HG03378 (cell line): ENCODE measurements at regions not wholly inside any gene's neighbourhood (a gene's known extent, or its start where the extent isn't known, plus 50 kb on each side); places are given as distances from the start of the nearest gene placed in this dataset.
A peak's percentile ranks its signal among the peaks of the same experiment; 100 is the strongest.

ENCODE experiments used
- ATAC-seq: cut with Tn5 transposase; IDR thresholded peaks from one replicate; pipeline ENCODE4 v1.9.1; 2021; ENCODE audit warnings: mild to moderate bottlenecking, moderate library complexity; ENCODE audit not compliant: unreplicated experiment

- no peak for ATAC-seq
Observed at GRCh38 chr1:84759756-84760155, 69.5 kb upstream of the SSX2IP start.

DNA sequence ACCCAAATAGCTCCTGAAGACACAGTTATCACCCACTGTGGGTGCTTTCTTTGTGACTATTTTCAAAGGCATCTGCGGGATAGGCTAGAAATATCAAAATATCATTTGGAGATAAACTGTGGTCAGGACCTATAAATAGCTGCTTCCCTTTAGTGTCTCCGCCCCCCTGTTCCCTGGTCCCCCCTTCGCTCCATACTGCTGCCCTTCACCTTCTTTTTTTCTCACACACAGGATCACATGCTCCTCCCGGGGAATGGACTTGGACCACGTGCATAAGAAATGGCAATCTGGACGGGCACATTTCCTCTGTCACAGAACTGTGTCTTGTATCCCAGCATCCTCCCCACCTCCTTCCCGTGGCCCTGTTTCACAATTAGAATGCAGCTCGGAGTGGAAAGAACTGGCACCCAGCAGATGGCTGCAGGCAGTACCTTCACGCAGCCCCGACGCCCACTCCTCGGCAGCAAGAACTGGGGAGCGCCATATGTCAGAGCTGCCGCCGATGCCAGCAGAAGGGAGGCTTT is 68.8 kb upstream of the SSX2IP start:
- ATAC-seq = no peak

DNA sequence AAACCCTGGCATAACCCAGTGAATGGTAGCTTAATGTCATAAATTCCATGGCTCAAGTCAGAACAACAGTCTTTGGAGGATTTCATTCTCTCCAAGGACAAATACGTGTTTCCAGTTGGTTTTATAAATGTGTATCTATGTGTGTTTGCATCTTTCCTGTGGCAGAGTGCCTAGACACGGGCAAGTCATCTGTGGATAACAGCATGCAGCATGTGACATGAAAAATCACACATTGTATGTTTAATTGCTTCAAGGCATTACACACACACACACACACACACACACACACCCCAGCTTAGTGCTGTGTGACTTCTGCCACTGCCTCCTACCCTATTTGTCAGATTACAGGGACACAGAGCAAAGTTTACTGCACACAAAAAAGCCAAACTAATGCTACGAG is 68.2 kb upstream of the SSX2IP start:
- no peak for ATAC-seq

- ATAC-seq = no peak
Observed at GRCh38 chr1:84757301-84757700, 67.0 kb upstream of the SSX2IP start.

DNA sequence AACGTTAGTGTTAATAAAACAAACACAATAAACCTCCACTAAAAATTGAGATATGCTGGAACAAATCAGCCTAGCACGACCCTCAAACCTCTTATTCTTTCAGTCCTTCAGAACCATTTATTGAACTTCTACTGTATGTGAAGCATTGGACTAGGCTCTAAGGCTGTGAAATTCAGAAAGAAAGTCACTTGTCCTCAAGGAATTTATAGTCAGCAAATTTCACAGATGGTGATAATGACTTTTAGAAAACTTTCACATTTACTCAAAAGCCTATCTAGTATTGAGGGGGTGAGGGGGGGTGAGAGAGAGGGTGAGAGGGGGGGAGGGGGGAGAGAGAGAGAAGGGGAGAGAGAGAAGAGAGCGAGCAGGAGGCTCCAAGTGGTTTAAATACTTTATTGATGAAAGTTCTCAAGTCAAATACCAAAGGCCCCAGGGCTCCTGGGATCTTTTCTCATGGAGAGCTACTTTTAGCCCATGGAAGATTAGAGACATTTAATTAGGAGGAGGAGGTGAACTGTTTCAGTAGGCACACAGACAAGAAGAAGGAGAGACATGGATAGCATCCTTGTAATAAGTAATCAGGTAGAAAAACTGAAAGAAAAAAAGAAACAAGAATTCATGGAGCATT is 66.3 kb upstream of the SSX2IP start:
- ATAC-seq = no peak

- ATAC-seq = no peak
Observed at GRCh38 chr1:84756001-84756400, 65.7 kb upstream of the SSX2IP start.

DNA sequence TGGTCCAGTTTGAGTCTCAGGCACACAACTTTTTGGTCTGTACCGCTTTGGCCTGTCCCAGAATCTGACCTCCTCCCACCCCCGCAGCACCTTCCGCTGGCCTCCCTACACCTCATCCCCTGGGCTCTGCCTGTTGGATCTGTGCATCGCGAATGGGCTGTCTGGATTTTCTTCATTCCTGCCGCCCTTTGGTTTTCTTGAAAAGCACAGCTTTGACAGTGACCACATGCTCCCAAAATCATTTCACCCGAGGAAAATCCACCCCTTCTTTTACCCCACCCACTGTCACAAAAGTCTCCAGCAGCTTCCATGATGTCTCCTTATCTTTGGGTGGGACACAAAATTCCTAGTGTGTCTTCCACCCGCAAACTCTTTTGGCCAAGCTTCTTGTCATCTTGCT is 65.0 kb upstream of the SSX2IP start:
- no peak for ATAC-seq

DNA sequence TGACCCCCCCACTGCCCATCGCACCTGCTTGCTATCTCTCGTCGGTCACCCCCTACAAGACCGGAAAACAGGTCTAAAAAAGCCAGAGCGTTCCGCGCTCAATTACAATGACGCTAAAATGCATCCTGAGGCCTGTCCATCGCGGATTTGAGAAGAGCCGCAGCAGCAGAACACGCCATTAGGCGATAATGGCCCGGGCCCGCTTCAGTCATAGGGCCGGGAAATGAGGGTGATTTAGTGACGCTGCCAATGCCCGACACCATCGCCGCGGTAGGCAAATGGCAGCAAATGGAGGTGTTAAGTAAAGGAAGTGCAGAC is 64.1 kb upstream of the SSX2IP start:
- no peak for ATAC-seq

GRCh38 chr1:84753516-84754385 is 63.5 kb upstream of the SSX2IP start:
- ATAC-seq = peak; percentile 80

- no peak for ATAC-seq
Observed at GRCh38 chr1:84750110-84750730, 60.0 kb upstream of the SSX2IP start.

GRCh38 chr1:84749427-84749826 is 59.2 kb upstream of the SSX2IP start:
- ATAC-seq = no peak

DNA sequence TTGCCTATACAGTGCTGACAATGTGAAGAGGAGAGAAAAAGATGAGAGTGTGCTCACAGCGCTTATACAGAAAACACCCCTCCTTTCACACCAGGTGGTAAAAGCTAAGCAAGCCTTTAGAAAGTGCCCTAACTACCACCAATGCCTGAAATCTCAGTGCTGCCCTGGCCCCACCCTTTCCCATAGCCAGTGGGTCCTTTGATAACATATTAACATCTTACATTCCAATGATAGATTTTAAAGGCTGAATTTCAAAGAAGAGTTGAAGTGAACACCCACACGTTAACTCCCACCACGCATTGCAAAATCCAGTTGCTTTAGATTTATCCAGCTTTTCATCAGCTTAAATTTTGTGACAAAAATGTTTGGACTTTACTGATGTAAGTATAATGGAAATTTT is 58.1 kb upstream of the SSX2IP start:
- ATAC-seq = no peak

DNA sequence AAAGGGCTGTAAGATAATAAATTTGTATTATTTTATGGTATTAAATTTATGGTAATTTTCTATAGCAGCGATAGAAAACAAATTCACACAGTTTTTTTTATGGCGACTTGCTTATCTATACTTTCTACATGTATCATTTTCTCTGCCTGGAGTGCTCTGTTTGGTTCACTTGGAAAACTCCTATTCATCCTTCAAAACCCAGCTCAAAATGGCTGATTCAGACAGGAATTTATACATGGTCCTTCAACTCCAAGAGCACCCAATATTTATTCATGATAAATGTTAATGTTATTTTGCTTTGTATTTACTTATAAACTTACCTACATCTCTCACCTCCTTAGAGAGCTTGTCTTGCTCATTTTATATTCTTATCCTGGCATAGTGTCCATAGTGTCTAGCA is 55.6 kb upstream of the SSX2IP start:
- ATAC-seq = no peak

- no peak for ATAC-seq
Observed at GRCh38 chr1:84743896-84744295, 53.6 kb upstream of the SSX2IP start.

GRCh38 chr1:84742653-84743052 is 52.4 kb upstream of the SSX2IP start:
- no peak for ATAC-seq

- ATAC-seq = no peak
Observed at GRCh38 chr1:84740050-84740714, 49.9 kb upstream of the SSX2IP start.
